HFF-Myc (cell line): ENCODE measurements at regions not wholly inside any gene's neighbourhood (a gene's known extent, or its start where the extent isn't known, plus 50 kb on each side); places are given as distances from the start of the nearest gene placed in this dataset.

ENCODE experiments used
- DNase-seq: peaks from one replicate; pipeline ENCODE4 v3.0.0-alpha.2; 2011; ENCODE audit warnings: low read depth; ENCODE audit errors: extremely low read depth
- H3K4me3 ChIP-seq: replicated peaks from 2 replicates; pipeline ENCODE4 v1.5.1; 2011; ENCODE audit warnings: low read depth, mild to moderate bottlenecking, control low read depth, low read length
- CTCF ChIP-seq: IDR thresholded peaks from 2 replicates; pipeline ENCODE4 v1.5.1; 2012; ENCODE audit warnings: mild to moderate bottlenecking, low read depth, low read length, control low read depth; ENCODE audit errors: missing control alignments

- TF ChIP-seq CTCF: no peak
- H3K4me3 ChIP-seq: no peak overlapping the region
- DNase-seq: no peak
Observed at GRCh38 chr20:40393197-40394079, 295.6 kb downstream of the MAFB start.

- no peak for TF ChIP-seq CTCF
- no peak overlapping the region for H3K4me3 ChIP-seq
- DNase-seq: no peak
Observed at GRCh38 chr20:40390654-40391053, 298.4 kb downstream of the MAFB start.

- TF ChIP-seq CTCF: no peak
- DNase-seq: no peak
- no peak overlapping the region for H3K4me3 ChIP-seq
Observed at GRCh38 chr20:40370800-40371199, 318.2 kb downstream of the MAFB start.

GRCh38 chr20:40368876-40369275, 320.2 kb downstream of the MAFB start:
- no peak overlapping the region for H3K4me3 ChIP-seq
- no peak for DNase-seq
- TF ChIP-seq CTCF: no peak

GRCh38 chr20:40361916-40362315, 327.1 kb downstream of the MAFB start:
- no peak overlapping the region for H3K4me3 ChIP-seq
- DNase-seq: no peak
- TF ChIP-seq CTCF: no peak

GRCh38 chr20:40359131-40359912, 329.7 kb downstream of the MAFB start:
- H3K4me3 ChIP-seq: no peak overlapping the region
- TF ChIP-seq CTCF: no peak
- DNase-seq: no peak
